ENCODE measurements at regions not wholly inside any gene's neighbourhood (a gene's known extent, or its start where the extent isn't known, plus 50 kb on each side); places are given as distances from the start of the nearest gene placed in this dataset.
"Not testable (repeated sequence)": the region's sequence is repeated elsewhere in the genome, so short reads cannot be mapped to it uniquely, and the experiment has no call there.

- Mint-ChIP-seq H3K27me3 (ENCODE audit: low read depth in 3 of 3) (no peaks in the 10 kb centered on the region), H3K9me3 (no peaks in the 10 kb centered on the region), H3K4me3 (no peak overlapping the region), H3K4me1 (no peaks in the 10 kb centered on the region), H3K36me3 (no peaks in the 10 kb centered on the region), H3K27ac (no peak overlapping the region)
- H4K20me1 ChIP-seq (ENCODE audit: insufficient read depth, low read length) = no peaks in the 10 kb centered on the region
- H3K4me2 ChIP-seq (replicated peaks; ENCODE audit: extremely low read depth, low read length, poor library complexity, severe bottlenecking) = no peak overlapping the region
- no peaks in the 10 kb centered on the region for H3K79me2 ChIP-seq (ENCODE audit: insufficient read depth, low read length)
- no peak for DNase-seq
- intact Hi-C loops (cut with micrococcal nuclease) = no loop called here
- H3K4me3 ChIP-seq (replicated peaks in 1 of 3; ENCODE audit: low read depth in 2 of 3, low read length in 3 of 3) = no peak overlapping the region
- H3K27me3 ChIP-seq (ENCODE audit: control insufficient read depth in 2 of 2, insufficient read depth in 2 of 2, low read length in 2 of 2) = no peaks in the 10 kb centered on the region
- TF ChIP-seq CTCF (IDR thresholded peaks at IDR 0.05) = no peak
- H3K9me3 ChIP-seq (replicated peaks in 1 of 2; ENCODE audit: control insufficient read depth in 1 of 2, insufficient read depth in 1 of 2, low read length in 2 of 2) = peaks cover 26 to 80% of the 10 kb centered on the region in 2 donors
- no peaks in the 10 kb centered on the region for H3K4me1 ChIP-seq (ENCODE audit: control insufficient read depth in 1 of 2, insufficient read depth in 2 of 2, low read length in 2 of 2)
- WGBS (ENCODE audit: insufficient coverage) = 50% methylated on average over 2 of the region's 5 CpGs
- no peak overlapping the region for H3K9ac ChIP-seq (ENCODE audit: insufficient read depth, low read length, poor library complexity, severe bottlenecking)
- H3K27ac ChIP-seq (ENCODE audit: low read depth in 1 of 2, low read length in 2 of 2) = no peak overlapping the region
- H3K36me3 ChIP-seq (replicated peaks in 1 of 2; ENCODE audit: control insufficient read depth in 1 of 2, insufficient read depth in 2 of 2, low read length in 2 of 2) = no peaks in the 10 kb centered on the region
- H2AFZ ChIP-seq (ENCODE audit: insufficient read depth, low read depth, low read length, poor library complexity, severe bottlenecking) = no peak overlapping the region
Measured at GRCh38 chr21:10463156-10463555, 58.2 kb upstream of the TPTE start.

- Histone ChIP-seq H3K27ac (ENCODE audit: low read depth in 1 of 2, low read length in 2 of 2) (no peak overlapping the region), H3K9me3 (replicated peaks in 1 of 2; ENCODE audit: control insufficient read depth in 1 of 2, insufficient read depth in 1 of 2, low read length in 2 of 2) (peaks cover 21 to 70% of the 10 kb centered on the region in 2 donors), H3K4me3 (replicated peaks in 1 of 3; ENCODE audit: low read depth in 2 of 3, low read length in 3 of 3) (no peak overlapping the region), H3K4me2 (replicated peaks; ENCODE audit: extremely low read depth, low read length, poor library complexity, severe bottlenecking) (no peak overlapping the region), H3K9ac (ENCODE audit: insufficient read depth, low read length, poor library complexity, severe bottlenecking) (no peak overlapping the region), H4K20me1 (ENCODE audit: insufficient read depth, low read length) (no peaks in the 10 kb centered on the region), H3K36me3 (replicated peaks in 1 of 2; ENCODE audit: control insufficient read depth in 1 of 2, insufficient read depth in 2 of 2, low read length in 2 of 2) (no peaks in the 10 kb centered on the region), H2AFZ (ENCODE audit: insufficient read depth, low read depth, low read length, poor library complexity, severe bottlenecking) (no peak overlapping the region), H3K27me3 (ENCODE audit: control insufficient read depth in 2 of 2, insufficient read depth in 2 of 2, low read length in 2 of 2) (no peaks in the 10 kb centered on the region), H3K4me1 (ENCODE audit: control insufficient read depth in 1 of 2, insufficient read depth in 2 of 2, low read length in 2 of 2) (no peaks in the 10 kb centered on the region), H3K79me2 (ENCODE audit: insufficient read depth, low read length) (no peaks in the 10 kb centered on the region)
- intact Hi-C loops (cut with micrococcal nuclease) = no loop called here
- no peak overlapping the region for H3K4me3 Mint-ChIP-seq
- no peaks in the 10 kb centered on the region for H3K4me1 Mint-ChIP-seq
- no peak for DNase-seq
- H3K9me3 Mint-ChIP-seq = no peaks in the 10 kb centered on the region
- 53% methylated on average over 2 of the region's 3 CpGs for WGBS (ENCODE audit: insufficient coverage)
- H3K27me3 Mint-ChIP-seq (ENCODE audit: low read depth in 3 of 3) = no peaks in the 10 kb centered on the region
- H3K36me3 Mint-ChIP-seq = no peaks in the 10 kb centered on the region
- no peak overlapping the region for H3K27ac Mint-ChIP-seq
- no peak for TF ChIP-seq CTCF (IDR thresholded peaks at IDR 0.05)
Measured at GRCh38 chr21:10464975-10465374, 56.4 kb upstream of the TPTE start.

GRCh38 chr21:10465524-10466110 is 55.8 kb upstream of the TPTE start:
- intact Hi-C loops (cut with micrococcal nuclease); H3K4me2 ChIP-seq (replicated peaks; ENCODE audit: extremely low read depth, low read length, poor library complexity, severe bottlenecking); H2AFZ ChIP-seq (ENCODE audit: insufficient read depth, low read depth, low read length, poor library complexity, severe bottlenecking); H3K79me2 ChIP-seq (ENCODE audit: insufficient read depth, low read length); H3K27me3 ChIP-seq (ENCODE audit: control insufficient read depth in 2 of 2, insufficient read depth in 2 of 2, low read length in 2 of 2); H3K9me3 Mint-ChIP-seq; H3K4me3 Mint-ChIP-seq; H4K20me1 ChIP-seq (ENCODE audit: insufficient read depth, low read length); H3K27ac Mint-ChIP-seq; H3K36me3 ChIP-seq (replicated peaks in 1 of 2; ENCODE audit: control insufficient read depth in 1 of 2, insufficient read depth in 2 of 2, low read length in 2 of 2); H3K27ac ChIP-seq (ENCODE audit: low read depth in 1 of 2, low read length in 2 of 2); H3K27me3 Mint-ChIP-seq (ENCODE audit: low read depth in 3 of 3); DNase-seq; H3K9ac ChIP-seq (ENCODE audit: insufficient read depth, low read length, poor library complexity, severe bottlenecking); H3K4me3 ChIP-seq (replicated peaks in 1 of 3; ENCODE audit: low read depth in 2 of 3, low read length in 3 of 3); H3K36me3 Mint-ChIP-seq; H3K4me1 ChIP-seq (ENCODE audit: control insufficient read depth in 1 of 2, insufficient read depth in 2 of 2, low read length in 2 of 2); H3K4me1 Mint-ChIP-seq: not testable (repeated sequence)
- H3K9me3 ChIP-seq (replicated peaks in 1 of 2; ENCODE audit: control insufficient read depth in 1 of 2, insufficient read depth in 1 of 2, low read length in 2 of 2) = peaks cover 20 to 64% of the 10 kb centered on the region in 2 donors
- 74% methylated on average over 8 of the region's 10 CpGs for WGBS (ENCODE audit: insufficient coverage)
